ENCODE measurements at regions not wholly inside any gene's neighbourhood (a gene's known extent, or its start where the extent isn't known, plus 50 kb on each side); places are given as distances from the start of the nearest gene placed in this dataset.
A peak's percentile ranks its signal among the peaks of the same experiment; 100 is the strongest.

DNA sequence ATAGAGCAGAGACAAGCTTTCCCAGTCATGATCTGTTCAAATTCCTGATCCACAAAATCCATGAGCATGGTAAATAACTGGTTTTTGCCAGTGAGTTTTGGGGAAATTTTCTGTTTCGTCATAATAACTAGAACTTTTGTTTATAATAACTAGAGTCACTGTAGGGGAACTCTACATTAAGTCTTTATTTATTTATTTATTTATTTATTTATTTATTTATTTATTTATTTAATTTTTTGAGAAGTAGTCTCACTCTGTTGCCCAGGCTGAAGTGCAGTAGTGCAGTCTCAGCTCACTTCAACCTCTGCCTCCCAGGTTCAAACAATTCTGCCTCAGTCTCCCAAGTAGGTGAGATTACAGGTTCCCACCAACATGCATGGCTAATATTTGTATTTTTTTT, 1106.8 kb downstream of the AMY1C start:
- no peak for DNase-seq

DNA sequence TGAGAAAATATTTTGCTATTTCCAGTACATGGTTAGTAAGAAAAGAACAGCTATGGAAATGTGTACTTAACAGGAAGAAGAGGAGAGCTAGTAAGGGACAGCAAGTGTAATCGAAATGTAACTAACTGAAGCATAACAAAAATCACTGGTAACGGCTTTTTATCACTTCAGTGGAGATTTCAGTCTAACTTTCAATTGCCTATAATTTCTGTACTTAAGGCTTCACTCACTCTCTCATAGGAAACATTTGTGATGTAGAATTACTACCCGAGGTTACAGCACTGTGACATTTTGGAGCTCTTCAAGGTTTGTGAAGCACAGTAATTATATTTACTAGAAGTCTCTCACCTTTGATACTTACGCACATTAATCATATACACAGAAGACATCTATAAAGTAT, 1119.1 kb downstream of the AMY1C start:
- DNase-seq = no peak

DNA sequence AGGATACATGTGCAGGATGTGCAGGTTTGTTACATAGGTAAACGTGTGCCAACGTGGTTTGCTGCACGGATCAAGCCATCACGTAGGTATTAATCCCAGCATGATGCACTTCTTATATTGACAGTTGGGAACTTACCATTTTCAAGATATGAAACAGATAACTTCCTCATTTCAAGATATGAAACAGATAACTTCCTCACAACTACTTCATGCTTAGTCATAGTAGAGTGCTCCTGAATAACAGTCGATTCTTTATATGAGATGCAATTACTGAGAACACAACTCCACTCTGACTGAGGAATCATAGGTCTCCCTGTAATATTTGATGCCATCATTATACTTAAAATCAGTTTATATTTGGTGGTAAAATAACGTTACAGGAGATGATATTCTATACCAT, 1124.3 kb downstream of the AMY1C start:
- DNase-seq = no peak

DNA sequence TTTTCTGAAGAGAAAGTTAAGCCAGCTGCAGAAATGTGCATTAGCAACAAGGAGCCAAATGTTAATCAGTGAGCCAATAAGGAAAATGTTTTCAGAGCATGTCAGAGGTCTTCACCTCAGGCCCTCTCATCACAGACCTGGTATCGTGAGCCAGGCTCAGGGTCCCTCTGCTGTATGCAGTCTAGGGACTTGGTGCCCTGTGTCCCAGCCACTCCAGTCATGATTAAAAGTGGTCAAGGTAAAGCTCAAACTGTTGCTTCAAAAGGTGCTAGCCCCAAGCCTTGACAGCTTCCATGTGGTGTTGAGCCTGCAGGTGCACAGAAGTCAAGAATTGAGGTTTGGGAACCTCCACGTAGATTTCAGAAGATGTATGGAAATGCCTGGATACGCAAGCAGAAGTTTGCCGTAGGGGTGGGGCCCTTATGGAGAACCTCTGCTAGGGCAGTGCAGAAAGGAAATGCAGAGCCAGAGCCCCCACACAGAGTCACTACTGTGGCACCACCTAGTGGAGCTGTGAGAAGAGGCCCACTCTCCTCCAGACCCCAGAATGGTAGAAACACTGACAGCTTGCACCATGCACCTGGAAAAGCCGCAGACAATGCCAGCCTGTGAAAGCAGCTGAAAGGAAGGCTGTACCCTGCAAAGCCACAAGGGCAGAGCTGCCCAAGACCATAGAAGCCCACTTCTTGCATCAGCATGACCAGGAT, 1128.7 kb downstream of the AMY1C start:
- peak; percentile 5 for DNase-seq

DNA sequence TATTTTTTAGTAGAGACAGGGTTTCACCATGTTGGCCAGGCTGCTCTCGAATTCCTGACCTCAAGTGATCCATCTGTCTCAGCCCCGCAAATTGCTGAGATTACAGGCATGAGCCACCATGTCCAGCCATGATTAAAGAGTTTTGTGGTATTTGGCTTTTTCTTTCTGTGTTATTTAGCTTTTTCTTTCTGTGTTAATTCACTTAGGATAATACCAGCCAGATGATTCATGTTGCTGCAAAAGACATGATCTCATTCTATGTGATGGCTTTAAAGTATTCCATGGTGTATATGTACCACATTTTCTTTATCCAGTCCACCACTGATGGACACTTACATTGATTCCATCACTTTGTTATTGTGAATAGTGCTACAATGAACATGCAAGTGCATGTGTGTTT, 1135.2 kb downstream of the AMY1C start:
- DNase-seq = no peak

DNA sequence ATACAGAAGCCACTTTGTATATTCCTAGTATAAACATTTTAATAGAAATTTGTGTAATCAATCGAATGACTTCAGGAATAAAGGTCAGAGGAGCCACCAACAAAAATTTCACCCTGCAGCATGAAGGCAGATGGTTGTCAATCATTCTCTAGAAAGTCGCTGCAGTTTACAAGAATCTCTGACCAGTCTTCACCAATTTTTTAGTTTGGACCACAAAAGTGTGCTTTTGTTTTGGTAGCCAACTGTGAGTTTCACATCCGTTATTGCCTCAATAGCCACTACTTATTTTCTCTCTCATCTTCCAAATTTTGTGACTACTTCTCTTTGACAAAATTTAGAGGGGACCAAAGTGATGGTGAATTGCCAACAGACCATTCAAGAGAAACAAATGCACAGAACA, 1155.6 kb downstream of the AMY1C start:
- DNase-seq = no peak

DNA sequence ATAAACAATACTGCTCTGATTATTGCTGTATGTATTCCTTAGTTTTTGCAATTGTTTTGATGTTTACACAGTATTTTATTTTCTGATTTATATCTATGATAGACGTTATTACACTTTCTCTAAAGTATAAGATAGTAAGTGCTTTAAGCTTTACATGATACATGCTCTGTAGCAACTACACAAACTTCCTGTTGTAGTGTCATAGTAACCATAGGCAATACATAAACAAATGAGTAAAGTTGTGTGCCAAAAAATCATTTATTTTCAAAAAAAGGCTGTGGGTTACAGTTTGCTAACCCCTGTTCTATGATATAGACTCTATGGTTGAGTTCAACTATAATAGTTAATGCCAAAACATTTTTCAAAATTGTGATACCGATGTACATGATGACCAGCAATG, 1156.4 kb downstream of the AMY1C start:
- DNase-seq = no peak

DNA sequence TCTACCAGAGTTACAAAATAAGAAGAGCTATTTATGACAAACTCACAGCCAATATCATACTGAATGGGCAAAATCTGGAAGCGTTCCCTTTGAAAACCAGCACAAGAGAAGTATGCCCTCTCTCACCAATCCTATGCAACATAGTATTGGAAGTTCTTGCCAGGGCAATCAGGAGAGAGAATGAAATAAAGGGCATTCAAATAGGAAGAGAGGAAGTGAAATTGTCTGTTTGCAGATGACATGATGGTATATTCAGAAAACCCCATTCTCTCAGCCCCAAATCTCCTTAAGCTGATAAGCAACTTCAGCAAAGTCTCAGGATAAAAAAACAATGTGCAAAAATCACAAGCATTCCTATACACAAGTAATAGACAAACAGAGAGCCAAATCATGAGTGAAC, 1169.5 kb downstream of the AMY1C start:
- DNase-seq = no peak

DNA sequence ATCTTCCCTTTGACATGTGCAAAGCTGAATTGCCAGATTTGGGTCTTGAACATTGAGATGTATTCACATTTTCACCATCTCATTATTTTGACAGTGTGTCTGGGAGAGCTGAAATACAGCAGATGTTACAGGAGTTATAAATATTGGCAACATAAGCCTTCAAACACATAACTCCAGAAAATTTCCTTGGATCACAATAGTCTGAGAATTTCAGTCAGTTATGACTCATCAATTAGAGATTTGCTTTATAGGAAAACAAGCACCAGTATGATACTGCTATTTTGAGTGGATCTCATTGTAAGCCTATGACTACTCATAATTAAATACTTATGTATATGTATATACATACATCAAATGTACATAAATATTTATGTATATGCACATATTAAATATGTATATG, 1171.8 kb downstream of the AMY1C start:
- DNase-seq = no peak

DNA sequence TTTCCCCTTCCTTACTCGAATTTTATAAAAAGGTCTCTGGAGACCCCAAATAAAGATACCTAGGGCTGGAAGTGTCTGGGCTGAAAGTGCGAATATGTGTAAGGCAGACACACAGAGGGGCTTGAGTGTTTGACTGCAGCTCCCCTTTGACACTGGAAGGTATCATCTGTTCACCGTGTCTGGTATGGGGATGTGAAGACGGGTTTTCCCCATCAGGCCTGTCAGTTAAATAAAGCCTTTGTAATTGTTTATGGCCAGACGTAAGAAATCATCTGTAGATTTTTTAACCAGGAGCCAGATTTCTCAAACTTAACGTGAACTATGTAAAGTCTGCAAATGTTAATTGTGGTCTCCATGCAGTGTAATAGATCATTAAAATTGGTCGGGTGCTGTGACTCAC, 1173.4 kb downstream of the AMY1C start:
- no peak for DNase-seq

DNA sequence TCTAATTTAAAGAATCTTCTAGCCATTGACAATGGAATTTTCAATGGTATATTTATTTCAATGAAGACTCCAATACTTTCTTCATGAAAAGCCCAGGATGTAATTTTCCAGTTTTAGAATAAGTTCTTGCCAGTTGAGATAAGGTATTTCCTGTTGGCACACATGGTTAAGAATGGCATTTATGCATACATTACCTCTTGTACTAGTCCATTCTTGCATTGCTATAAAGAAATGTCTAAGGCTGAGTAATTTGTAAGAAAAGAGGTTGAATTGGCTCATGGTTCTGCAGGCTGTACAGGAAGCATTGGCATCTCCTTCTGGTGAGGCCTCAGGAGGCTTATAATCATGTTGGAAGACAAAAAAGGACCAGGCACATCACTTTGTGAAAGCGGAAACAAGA, 1179.6 kb downstream of the AMY1C start:
- no peak for DNase-seq

DNA sequence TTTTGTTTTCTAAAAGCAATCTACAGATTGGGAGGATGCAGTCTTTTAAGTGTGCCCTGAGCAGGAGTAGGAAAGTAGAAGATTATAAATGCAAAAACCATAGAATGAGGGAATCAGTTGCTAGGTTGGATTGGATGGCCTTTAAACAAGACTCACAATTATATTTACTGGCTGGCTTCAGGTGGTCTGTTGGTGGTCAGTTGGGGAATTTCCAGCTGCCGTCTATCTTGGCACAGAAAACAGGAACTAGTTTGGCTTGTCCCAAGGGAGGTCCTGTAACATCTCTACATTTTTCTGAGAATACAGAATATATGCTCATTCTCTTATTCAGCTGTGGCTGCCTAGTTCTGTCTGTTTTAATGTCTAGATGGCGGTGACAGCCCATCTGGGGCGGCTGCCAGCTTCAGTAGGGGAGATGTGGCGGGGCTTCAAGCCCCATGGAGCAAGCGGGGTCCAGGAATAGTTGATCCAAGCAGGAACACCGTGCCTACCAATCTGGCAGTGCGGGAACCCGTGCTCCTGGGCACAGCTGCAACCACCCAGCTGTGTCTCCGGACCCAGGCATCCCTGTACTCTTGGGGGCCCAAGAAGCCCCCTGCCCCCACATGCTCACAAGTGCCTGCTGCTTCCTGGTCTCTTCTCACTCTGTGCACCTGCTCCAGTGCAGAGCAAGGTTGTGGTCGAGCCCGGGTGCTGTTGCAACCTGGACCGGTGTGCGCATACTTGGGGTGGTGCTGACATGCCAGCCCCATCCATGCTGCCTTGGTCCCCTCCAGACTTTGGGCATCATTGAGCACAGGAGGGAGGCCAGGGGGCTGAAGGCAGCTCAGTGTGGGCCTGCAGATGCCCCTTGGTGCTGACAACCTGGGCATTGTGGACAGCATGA, 1182.6 kb downstream of the AMY1C start:
- DNase-seq = peak; percentile 25

DNA sequence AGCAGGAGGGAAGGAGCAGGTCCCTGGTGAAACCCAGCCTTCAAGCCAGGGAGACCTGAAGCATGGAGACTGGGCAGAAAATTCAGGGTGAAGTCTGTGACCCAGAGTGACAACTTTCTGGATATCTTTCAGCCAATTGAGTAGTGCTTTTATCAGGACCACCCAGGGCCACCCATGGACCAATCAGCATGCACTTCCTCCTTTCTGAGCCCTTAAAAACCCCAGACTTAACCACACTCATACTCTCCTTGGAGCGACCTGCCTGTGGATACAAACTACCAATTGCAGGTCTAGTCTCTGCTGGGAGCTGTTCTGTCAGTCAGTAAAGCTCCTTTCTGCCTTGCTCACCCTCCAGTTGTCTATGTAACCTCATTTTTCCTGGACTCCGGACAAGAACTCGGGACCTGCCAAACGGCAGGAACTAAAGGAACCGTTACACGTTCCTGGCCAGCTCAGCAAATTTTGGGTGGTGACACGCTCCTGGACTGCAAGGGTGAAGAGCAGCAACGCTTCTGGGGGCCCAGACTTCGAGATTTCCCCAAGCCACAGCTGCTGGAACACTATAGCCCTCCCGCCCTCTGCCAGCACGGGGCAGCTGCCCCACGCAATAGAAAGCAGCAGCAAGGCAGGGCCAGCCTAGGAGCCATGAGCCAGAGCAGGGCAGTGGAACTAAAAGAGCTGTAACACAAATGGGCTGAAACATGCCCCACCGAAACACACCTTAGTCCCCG, 1183.4 kb downstream of the AMY1C start:
- peak; percentile 86 for DNase-seq

DNA sequence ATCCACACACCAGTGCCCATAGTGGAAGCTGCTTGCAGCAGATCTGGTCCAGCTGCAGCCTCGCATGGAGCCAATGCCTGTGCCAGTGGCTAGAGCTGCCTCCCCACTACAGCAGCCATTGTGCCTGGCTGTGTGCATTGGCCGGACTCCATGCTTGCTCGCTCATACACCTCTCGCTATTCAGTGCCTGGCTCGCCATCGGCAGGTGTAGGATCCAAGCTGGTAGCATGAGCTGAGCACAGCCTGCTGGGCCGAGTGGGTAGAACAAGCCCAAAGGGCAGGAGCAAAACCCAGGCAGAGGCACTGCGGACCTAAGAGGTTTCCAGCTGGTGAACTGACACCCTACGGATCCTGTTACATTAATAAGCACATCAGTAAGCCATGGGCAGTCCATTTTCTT, 1184.1 kb downstream of the AMY1C start:
- no peak for DNase-seq

DNA sequence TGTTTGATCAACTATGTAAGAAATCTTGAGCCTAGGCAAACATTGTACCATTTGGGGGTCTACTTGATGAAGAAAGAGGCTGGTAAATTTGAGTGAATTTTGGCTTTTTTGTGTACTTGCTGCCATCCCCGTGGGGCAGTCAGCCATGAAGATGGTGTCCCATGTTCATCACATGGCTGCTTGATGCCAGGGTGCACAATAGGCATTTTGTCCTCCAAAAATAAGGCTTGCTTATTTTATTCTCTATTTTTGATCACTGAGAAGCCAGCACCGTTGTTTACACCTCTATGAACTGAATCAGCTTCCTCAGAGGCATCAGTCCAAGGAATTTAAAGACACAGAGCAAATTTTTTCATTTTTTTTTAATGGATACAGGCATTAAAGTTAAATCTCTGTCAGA, 1195.7 kb downstream of the AMY1C start:
- no peak for DNase-seq

DNA sequence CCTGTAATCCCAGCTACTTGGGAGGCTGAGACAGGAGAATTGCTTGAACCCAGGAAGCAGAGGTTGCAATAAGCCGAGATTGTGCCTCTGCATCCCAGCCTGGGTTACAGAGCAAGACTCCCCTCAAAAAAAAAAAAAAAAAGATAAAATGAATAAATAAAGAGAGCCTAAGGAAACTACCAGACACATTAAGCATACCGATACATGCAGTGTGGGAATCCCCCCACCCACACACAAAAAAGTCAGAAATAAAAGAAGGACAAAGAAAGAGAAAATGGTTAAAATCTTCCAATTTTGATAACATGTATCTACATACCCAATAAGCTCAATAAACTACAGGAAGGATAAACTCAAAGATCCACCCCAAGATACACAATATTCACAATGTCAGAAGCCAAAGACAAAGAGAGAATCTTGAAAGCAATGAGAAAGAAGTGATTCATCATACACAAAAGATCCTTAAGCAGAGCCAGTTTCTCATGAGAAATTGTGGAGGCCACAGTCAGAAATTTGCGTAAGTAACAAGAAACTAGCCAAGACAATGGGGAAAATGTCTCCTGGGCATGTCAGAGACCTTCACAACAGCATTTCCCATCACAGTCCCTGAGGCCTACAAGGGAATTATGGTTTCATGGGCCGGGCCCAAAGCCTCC, 1197.0 kb downstream of the AMY1C start:
- DNase-seq = no peak

DNA sequence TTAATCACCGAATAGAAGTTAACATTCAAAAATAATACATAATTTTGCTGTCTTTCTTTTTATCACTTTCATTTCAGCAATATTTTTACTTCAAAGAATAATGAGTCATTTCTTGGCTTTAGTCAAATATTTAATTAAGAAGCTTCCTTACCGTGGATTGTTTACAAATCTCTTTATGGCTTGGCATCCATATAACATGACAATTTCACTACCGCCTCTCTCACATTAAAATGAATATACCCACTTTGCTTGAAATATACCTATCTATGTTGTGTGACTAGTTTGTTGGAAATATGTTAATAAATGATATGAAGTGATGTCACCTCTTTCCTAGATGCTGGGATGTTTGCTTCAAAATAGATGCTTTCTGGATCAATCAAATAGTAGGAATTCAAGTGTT, 1203.9 kb downstream of the AMY1C start:
- no peak for DNase-seq

DNA sequence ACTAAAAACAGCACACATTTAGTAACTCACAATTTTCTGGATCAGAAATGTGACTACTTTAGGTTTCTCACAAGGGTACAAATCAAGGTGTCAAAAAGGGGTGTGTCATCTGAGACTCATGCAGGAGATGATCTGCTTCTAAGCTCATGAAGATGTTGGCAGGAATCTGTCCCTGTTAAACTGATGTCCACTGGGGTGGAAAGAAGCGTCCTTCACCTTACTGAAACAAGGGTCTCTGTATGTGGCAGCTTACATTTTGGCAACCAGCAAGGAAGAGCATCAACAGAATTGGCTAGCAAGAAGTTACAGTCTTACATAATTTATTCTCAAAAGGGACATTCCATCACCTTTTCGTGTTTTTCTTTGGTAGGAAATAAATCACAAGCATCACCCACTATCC, 1223.8 kb downstream of the AMY1C start:
- no peak for DNase-seq

DNA sequence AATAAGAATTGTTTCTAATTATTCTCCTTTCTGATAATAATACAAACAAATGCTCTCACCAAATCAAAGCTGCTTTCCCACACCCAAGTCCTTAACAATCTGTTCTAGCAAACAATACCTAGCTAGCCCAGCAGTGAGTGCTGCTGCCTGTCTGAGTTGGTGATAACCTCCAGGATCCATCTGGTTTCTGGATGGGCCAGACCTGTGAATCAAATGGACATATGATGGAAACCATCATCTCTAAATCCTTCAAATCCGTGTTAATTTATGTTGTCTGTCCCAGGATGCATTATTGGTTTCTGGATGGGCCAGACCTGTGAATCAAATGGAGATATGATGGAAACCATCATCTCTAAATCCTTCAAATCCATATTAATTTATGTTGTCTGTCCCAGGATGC, 1230.0 kb downstream of the AMY1C start:
- no peak for DNase-seq

DNA sequence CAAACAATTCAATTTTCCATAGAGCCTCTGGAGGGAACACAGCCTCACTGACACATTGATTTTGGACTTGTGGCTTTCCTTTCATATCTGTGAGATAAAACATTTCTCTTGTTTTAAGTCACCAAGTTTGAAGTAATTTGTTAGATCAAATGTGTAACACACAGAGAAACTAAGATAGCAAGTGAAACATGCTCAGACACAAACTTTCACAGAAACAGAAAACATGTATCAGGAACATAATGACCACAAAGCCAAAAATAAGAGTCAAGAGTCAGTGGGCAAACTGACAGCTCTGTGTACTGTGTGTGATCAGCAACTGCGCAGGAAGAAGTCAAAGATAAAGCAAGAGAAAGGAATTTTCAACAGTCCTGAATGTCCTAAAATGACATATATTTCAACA, 1237.5 kb downstream of the AMY1C start:
- peak; percentile 88 for DNase-seq

DNA sequence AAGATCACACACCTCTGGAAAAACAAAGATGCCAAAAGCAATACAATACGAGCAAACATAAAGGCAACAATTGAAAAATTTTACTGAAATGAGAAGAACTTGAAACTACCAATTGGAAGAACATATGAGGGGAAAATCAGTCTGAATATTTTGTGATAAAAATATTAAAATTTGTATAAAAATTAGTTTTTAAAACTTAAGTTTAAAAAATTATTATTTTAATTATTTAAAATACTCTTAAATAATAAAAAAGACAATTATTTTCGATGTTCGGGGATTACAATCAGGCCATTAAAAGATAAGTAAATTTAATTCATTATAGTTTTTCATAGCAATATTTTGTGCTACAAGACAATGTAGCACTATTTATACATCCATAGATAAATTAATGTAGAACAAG, 1239.3 kb downstream of the AMY1C start:
- DNase-seq = no peak

DNA sequence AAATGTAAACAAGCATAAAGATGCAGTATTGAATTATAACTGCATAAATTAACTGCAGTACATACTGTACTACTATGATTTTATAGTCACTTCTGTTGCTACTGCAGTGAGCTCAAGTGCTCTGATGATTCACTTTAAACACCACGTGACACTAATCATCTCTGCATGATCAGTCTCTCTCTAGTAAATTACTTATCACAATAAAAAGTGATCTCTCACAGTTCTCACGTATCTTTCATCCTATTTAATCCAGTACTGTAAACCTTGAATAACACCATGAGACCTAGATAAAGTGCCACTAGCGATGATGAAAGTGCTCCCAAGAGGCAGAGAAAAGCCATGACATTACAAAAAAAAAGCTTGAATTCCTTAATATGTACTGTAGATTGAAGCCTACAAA, 1242.0 kb downstream of the AMY1C start:
- peak; percentile 58 for DNase-seq

DNA sequence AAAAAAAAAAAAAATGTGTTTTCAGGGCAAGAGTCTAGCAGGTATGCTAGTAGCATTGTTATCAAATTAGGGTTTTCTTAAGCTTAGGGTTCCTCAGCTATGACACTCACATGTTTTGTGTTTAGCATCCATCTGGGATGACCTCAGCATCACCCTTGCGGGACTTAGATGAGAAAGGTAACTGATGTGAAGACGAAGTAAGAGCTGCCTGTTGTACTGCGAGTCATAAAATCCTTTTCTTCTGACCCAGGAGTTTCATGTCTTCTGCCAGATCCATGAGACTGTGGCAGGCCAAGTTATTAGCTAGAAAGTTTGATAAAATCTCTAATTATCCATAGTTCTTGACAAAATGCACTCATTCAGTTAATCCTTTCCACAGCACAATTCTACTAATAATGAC, 1251.1 kb downstream of the AMY1C start:
- DNase-seq = no peak
